ACC112 (cell line): ENCODE measurements at regions not wholly inside any gene's neighbourhood (a gene's known extent, or its start where the extent isn't known, plus 50 kb on each side); places are given as distances from the start of the nearest gene placed in this dataset.

Experiments
- H2AFZ ChIP-seq: fragments of 200-600 bp; sonication (generic); one replicate; pipeline ENCODE4 v1.6.0; 2017; ENCODE audit warnings: antibody characterized with exemption, low read length; ENCODE audit not compliant: unreplicated experiment
- H3K27ac ChIP-seq: fragments of 200-600 bp; sonication (generic); 2 replicates; pipeline ENCODE4 v1.5.1; 2014; ENCODE audit warnings: low read depth, mild to moderate bottlenecking, antibody characterized with exemption, low read length, moderate library complexity
- H3K27me3 ChIP-seq: fragments of 200-600 bp; sonication (generic); 2 replicates; pipeline ENCODE4 v1.6.1; 2014; ENCODE audit warnings: mild to moderate bottlenecking, antibody characterized with exemption, low read length, moderate library complexity, mixed read lengths; ENCODE audit not compliant: insufficient read depth
- H3K36me3 ChIP-seq: fragments of 200-600 bp; sonication (generic); 2 replicates; pipeline ENCODE4 v1.6.1; 2016; ENCODE audit warnings: mild to moderate bottlenecking, antibody characterized with exemption, low read length, moderate library complexity, mixed read lengths; ENCODE audit not compliant: insufficient read depth
- H3K4me1 ChIP-seq: fragments of 200-600 bp; sonication (generic); one replicate; pipeline ENCODE4 v1.6.1; 2016; ENCODE audit warnings: low read length, mixed read lengths; ENCODE audit not compliant: insufficient read depth, unreplicated experiment, control insufficient read depth
- H3K4me3 ChIP-seq: fragments of 200-600 bp; sonication (generic); 2 replicates; pipeline ENCODE4 v1.5.1; 2014; ENCODE audit warnings: mild to moderate bottlenecking, low read depth, low read length
- H3K79me2 ChIP-seq: fragments of 200-600 bp; sonication (generic); one replicate; pipeline ENCODE4 v1.6.0; 2016; ENCODE audit warnings: low read length; ENCODE audit not compliant: control insufficient read depth, unreplicated experiment, insufficient read depth

GRCh38 chr1:190597294-190597693 lies 119.6 kb upstream of the BRINP3 start:
- H3K27me3 ChIP-seq: no peaks in the 10 kb centered on the region
- H3K4me1 ChIP-seq: no peaks in the 10 kb centered on the region
- H3K79me2 ChIP-seq: no peaks in the 10 kb centered on the region
- H3K36me3 ChIP-seq: no peaks in the 10 kb centered on the region
- no peak overlapping the region for H3K27ac ChIP-seq
- H2AFZ ChIP-seq: no peak overlapping the region
- H3K4me3 ChIP-seq: no peak overlapping the region

GRCh38 chr1:190599670-190600069 lies 122.0 kb upstream of the BRINP3 start:
- Histone ChIP-seq H3K4me1 (no peaks in the 10 kb centered on the region), H3K79me2 (no peaks in the 10 kb centered on the region), H2AFZ (no peak overlapping the region), H3K4me3 (no peak overlapping the region), H3K27me3 (no peaks in the 10 kb centered on the region), H3K27ac (no peak overlapping the region), H3K36me3 (no peaks in the 10 kb centered on the region)

GRCh38 chr1:190602325-190602724 lies 124.7 kb upstream of the BRINP3 start:
- no peak overlapping the region for H3K4me3 ChIP-seq
- H3K27ac ChIP-seq: no peak overlapping the region
- H3K4me1 ChIP-seq: no peaks in the 10 kb centered on the region
- H3K36me3 ChIP-seq: no peaks in the 10 kb centered on the region
- H3K79me2 ChIP-seq: no peaks in the 10 kb centered on the region
- no peaks in the 10 kb centered on the region for H3K27me3 ChIP-seq
- no peak overlapping the region for H2AFZ ChIP-seq

GRCh38 chr1:190608282-190608681 lies 130.6 kb upstream of the BRINP3 start:
- Histone ChIP-seq H3K36me3 (no peaks in the 10 kb centered on the region), H3K27me3 (no peaks in the 10 kb centered on the region), H3K79me2 (no peaks in the 10 kb centered on the region), H3K4me1 (no peaks in the 10 kb centered on the region), H3K4me3 (no peak overlapping the region), H2AFZ (no peak overlapping the region), H3K27ac (no peak overlapping the region)

GRCh38 chr1:190615818-190616217 lies 138.2 kb upstream of the BRINP3 start:
- Histone ChIP-seq H3K27me3 (no peaks in the 10 kb centered on the region), H3K79me2 (no peaks in the 10 kb centered on the region), H2AFZ (no peak overlapping the region), H3K4me3 (no peak overlapping the region), H3K4me1 (no peaks in the 10 kb centered on the region), H3K36me3 (no peaks in the 10 kb centered on the region), H3K27ac (no peak overlapping the region)

GRCh38 chr1:190616235-190616634 lies 138.6 kb upstream of the BRINP3 start:
- H3K79me2 ChIP-seq: no peaks in the 10 kb centered on the region
- no peak overlapping the region for H2AFZ ChIP-seq

GRCh38 chr1:190619724-190620123 lies 142.1 kb upstream of the BRINP3 start:
- Histone ChIP-seq H3K27ac (no peak overlapping the region), H3K36me3 (no peaks in the 10 kb centered on the region), H2AFZ (no peak overlapping the region), H3K4me1 (no peaks in the 10 kb centered on the region), H3K27me3 (no peaks in the 10 kb centered on the region), H3K79me2 (no peaks in the 10 kb centered on the region), H3K4me3 (no peak overlapping the region)

More at GRCh38 chr1:190616235-190616634, 138.6 kb upstream of the BRINP3 start:
- H3K36me3 ChIP-seq: no peaks in the 10 kb centered on the region
- H3K27ac ChIP-seq: no peak overlapping the region
- no peaks in the 10 kb centered on the region for H3K4me1 ChIP-seq
- H3K4me3 ChIP-seq: no peak overlapping the region
- H3K27me3 ChIP-seq: no peaks in the 10 kb centered on the region

- H3K79me2 ChIP-seq: no peaks in the 10 kb centered on the region
- no peaks in the 10 kb centered on the region for H3K27me3 ChIP-seq
- H3K36me3 ChIP-seq: no peaks in the 10 kb centered on the region
- no peak overlapping the region for H3K4me3 ChIP-seq
- H3K4me1 ChIP-seq: no peaks in the 10 kb centered on the region
- H3K27ac ChIP-seq: no peak overlapping the region
- no peak overlapping the region for H2AFZ ChIP-seq
These were observed 155.8 kb upstream of the BRINP3 start for GRCh38 chr1:190633488-190633887.

GRCh38 chr1:190634134-190634533 lies 156.5 kb upstream of the BRINP3 start:
- H3K4me3 ChIP-seq: no peak overlapping the region
- no peaks in the 10 kb centered on the region for H3K27me3 ChIP-seq
- H3K36me3 ChIP-seq: no peaks in the 10 kb centered on the region
- no peak overlapping the region for H3K27ac ChIP-seq
- H2AFZ ChIP-seq: no peak overlapping the region
- H3K79me2 ChIP-seq: no peaks in the 10 kb centered on the region
- no peaks in the 10 kb centered on the region for H3K4me1 ChIP-seq

GRCh38 chr1:190649553-190649952 lies 171.9 kb upstream of the BRINP3 start:
- H3K27me3 ChIP-seq: no peaks in the 10 kb centered on the region
- no peaks in the 10 kb centered on the region for H3K36me3 ChIP-seq
- H3K79me2 ChIP-seq: no peaks in the 10 kb centered on the region
- H3K27ac ChIP-seq: no peak overlapping the region
- H3K4me3 ChIP-seq: no peak overlapping the region
- no peak overlapping the region for H2AFZ ChIP-seq
- H3K4me1 ChIP-seq: no peaks in the 10 kb centered on the region

- no peak overlapping the region for H3K27ac ChIP-seq
- H3K36me3 ChIP-seq: no peaks in the 10 kb centered on the region
- no peaks in the 10 kb centered on the region for H3K27me3 ChIP-seq
- H3K4me1 ChIP-seq: no peaks in the 10 kb centered on the region
- no peak overlapping the region for H3K4me3 ChIP-seq
- H2AFZ ChIP-seq: no peak overlapping the region
- H3K79me2 ChIP-seq: no peaks in the 10 kb centered on the region
These were observed 181.2 kb upstream of the BRINP3 start for GRCh38 chr1:190658907-190659306.
